A549 (cell line): ENCODE measurements at regions not wholly inside any gene's neighbourhood (a gene's known extent, or its start where the extent isn't known, plus 50 kb on each side); places are given as distances from the start of the nearest gene placed in this dataset.

Experiments
- CTCF ChIP-seq: fragments of >200 bp; sonication (Bioruptor Twin); formaldehyde crosslinking; IDR thresholded peaks from 3 replicates; pipeline ENCODE4 v1.5.1; 2016
- PBX3 ChIP-seq: IDR thresholded peaks from 2 replicates; pipeline ENCODE4 v1.6.1; 2012
- POLR2A ChIP-seq: IDR thresholded peaks from 2 replicates; pipeline ENCODE4 v1.6.1; 2012; ENCODE audit warnings: mild to moderate bottlenecking, low read length
- RFX5 ChIP-seq: fragments of 450-650 bp; IDR thresholded peaks from 2 replicates; pipeline ENCODE4 v1.7.1; 2014; ENCODE audit warnings: antibody characterized with exemption, mild to moderate bottlenecking, moderate library complexity
- SMC3 ChIP-seq: fragments of >200 bp; sonication (Bioruptor Twin); formaldehyde crosslinking; IDR thresholded peaks from 3 replicates; pipeline ENCODE4 v1.6.1; 2018; ENCODE audit warnings: inconsistent platforms

GRCh38 chr6:6859722-6860121 is 248.0 kb upstream of the RREB1 start:
- TF ChIP-seq RFX5 (no peak), CTCF (no peak), POLR2A (no peak), PBX3 (no peak), SMC3 (no peak)
